AG08396 (cell line): ENCODE measurements at regions not wholly inside any gene's neighbourhood (a gene's known extent, or its start where the extent isn't known, plus 50 kb on each side); places are given as distances from the start of the nearest gene placed in this dataset.

Experiments used
- DNase-seq: peaks from one replicate; pipeline ENCODE4 v3.0.0; 2012; ENCODE audit warnings: low spot score, mixed read lengths

DNA sequence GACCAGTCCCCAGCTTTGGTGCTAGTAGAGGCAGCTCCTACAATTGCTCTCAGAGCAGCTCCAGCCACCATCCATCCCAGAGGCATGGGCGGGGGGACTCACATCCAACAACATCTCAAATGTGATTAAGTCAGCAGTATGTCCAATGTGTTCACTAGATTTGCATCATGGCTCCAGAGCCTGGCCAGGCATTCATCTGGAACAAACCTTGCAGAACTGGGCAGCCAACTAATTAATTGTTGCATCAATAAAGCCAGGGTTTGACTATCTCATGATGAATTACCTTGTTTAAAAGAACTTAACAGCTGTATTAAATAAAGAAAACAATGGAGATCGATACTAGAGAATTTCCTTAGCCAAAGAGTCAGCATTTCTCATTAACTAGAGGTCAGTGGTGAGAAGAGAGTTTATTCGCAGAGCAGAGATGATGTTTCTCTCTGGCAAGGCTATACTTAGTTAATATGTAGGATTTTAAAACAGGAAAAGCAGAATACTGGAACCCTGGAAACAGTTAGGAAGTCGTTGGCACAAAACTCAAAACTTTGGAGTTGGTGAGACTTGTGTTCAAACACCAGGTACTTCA lies 494.4 kb downstream of the GRIN2A start:
- no peak for DNase-seq

DNA sequence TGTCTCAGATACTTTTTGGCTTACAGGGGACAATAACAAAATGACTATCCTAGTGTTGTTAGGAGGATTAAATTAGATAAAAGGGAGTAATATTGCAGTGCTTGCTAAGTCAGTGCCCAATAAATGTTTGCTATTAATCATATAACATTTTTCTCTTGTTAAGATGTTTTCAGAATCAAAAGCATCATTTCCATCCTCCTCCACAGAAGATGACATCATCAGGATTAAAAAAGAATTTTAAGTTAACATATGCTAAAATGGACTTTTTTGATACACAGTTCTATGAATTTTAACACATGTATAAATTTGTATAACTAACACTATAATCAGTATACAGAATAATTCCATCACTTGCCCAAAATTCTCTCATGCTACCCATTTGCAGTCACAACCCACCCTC lies 492.6 kb downstream of the GRIN2A start:
- no peak for DNase-seq

DNA sequence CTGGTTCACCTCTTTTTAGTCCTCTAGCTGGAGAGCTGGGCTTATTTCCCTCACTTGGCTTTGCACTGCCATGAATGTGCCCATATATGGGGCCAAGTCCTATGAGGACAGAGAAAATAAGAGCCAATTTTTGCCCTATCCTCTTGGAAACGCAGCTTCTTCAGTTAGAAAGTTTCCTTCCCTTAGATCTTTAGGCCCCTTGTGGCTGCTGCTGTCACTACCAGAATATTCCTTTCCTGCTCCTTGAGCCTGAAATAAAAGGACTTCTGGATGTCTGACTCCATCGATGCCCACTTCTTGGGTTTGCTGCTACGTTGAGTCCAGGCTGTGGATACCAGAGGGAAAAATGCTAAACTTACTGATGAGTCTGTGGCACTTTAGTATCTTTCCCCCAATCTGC lies 487.1 kb downstream of the GRIN2A start:
- no peak for DNase-seq
